H1 (cell line): ENCODE measurements at regions not wholly inside any gene's neighbourhood (a gene's known extent, or its start where the extent isn't known, plus 50 kb on each side); places are given as distances from the start of the nearest gene placed in this dataset.

Source experiments
- CTCF ChIA-PET: fragments of 300-600 bp; sonication (Branson Sonifier 250); formaldehyde crosslinking; loops from one replicate; lab custom pipeline; 2021; ENCODE audit not compliant: partially characterized antibody; lab: Charles Lee
- POLR2A ChIA-PET: fragments of 300-600 bp; sonication (Branson Sonifier 250); formaldehyde crosslinking; loops from one replicate; lab custom pipeline; 2021; ENCODE audit warnings: inconsistent platforms; ENCODE audit not compliant: partially characterized antibody; lab: Charles Lee
- DNase-seq, 2 experiments: peaks; one replicate each; pipeline versions ENCODE4 v3.0.0 to v3.0.0-alpha.2; 2010 to 2022; ENCODE audit warnings: low spot score in 2 of 2, low read depth in 1 of 2, mixed read lengths in 1 of 2
- FAIRE-seq: peaks from 2 replicates; lab custom pipeline; 2011; peaks lifted over from hg19 to GRCh38; lab: Jason Lieb, UNC
- H2AFZ ChIP-seq: 2 replicates; pipeline ENCODE4 v1.8.1; 2012; ENCODE audit warnings: low read length, inconsistent platforms
- H2AK5ac ChIP-seq: 2 replicates; pipeline ENCODE4 v1.6.1; 2013; ENCODE audit warnings: low read depth, low read length
- H2BK120ac ChIP-seq: replicated peaks from 2 replicates; pipeline ENCODE3; 2013; ENCODE audit warnings: low read depth, low read length, inconsistent platforms
- H2BK12ac ChIP-seq: 2 replicates; pipeline ENCODE4 v1.6.1; 2013; ENCODE audit warnings: low read depth, low read length
- H2BK15ac ChIP-seq: 2 replicates; pipeline ENCODE4 v1.6.1; 2013; ENCODE audit warnings: low read length
- H2BK20ac ChIP-seq: 2 replicates; pipeline ENCODE4 v1.6.1; 2013; ENCODE audit warnings: low read length
- H2BK5ac ChIP-seq: 2 replicates; pipeline ENCODE4 v1.6.1; 2013; ENCODE audit warnings: low read depth, low read length
- H3K14ac ChIP-seq: 2 replicates; pipeline ENCODE4 v1.6.1; 2013; ENCODE audit warnings: inconsistent platforms; ENCODE audit not compliant: insufficient read length
- H3K18ac ChIP-seq: 2 replicates; pipeline ENCODE4 v1.6.1; 2013; ENCODE audit warnings: low read length; ENCODE audit errors: extremely low read depth
- H3K23ac ChIP-seq: 2 replicates; pipeline ENCODE4 v1.6.1; 2013; ENCODE audit warnings: inconsistent platforms; ENCODE audit not compliant: insufficient read length
- H3K23me2 ChIP-seq: 2 replicates; pipeline ENCODE4 v1.6.1; 2013; ENCODE audit warnings: low read depth, low read length
- H3K27ac ChIP-seq: 2 replicates; pipeline ENCODE4 v1.6.1; 2011; ENCODE audit warnings: low read depth, low read length, inconsistent platforms
- H3K27me3 ChIP-seq, 4 experiments: replicated peaks in 1 of 4; 1 replicate in 1 of 4; 2 replicates in 3 of 4; pipeline versions ENCODE4 v1.6.1 to v1.8.1; 2011 to 2013; ENCODE audit warnings: low read length in 3 of 4, mild to moderate bottlenecking in 3 of 4, inconsistent platforms in 2 of 4, mixed read lengths in 2 of 4, moderate library complexity in 1 of 4; ENCODE audit not compliant: control insufficient read depth in 3 of 4, insufficient read depth in 3 of 4; ENCODE audit errors: extremely low read depth in 1 of 4
- H3K36me3 ChIP-seq, 4 experiments: 2 replicates each; pipeline versions ENCODE4 v1.6.1 to v1.8.1; 2011 to 2013; ENCODE audit warnings: mild to moderate bottlenecking in 4 of 4, low read length in 3 of 4, moderate library complexity in 2 of 4, control low read depth in 1 of 4, inconsistent platforms in 1 of 4; ENCODE audit not compliant: insufficient read depth in 4 of 4, control insufficient read depth in 2 of 4
- H3K4ac ChIP-seq: replicated peaks from 2 replicates; pipeline ENCODE3; 2013; ENCODE audit warnings: low read length, low read depth, mixed read lengths, inconsistent platforms; ENCODE audit not compliant: insufficient read length
- H3K4me1 ChIP-seq, 4 experiments: replicated peaks in 1 of 4; 1 replicate in 1 of 4; 2 replicates in 3 of 4; pipeline versions ENCODE4 v1.6.1 to v1.8.1; 2011 to 2013; ENCODE audit warnings: low read length in 3 of 4, inconsistent platforms in 2 of 4, mixed read lengths in 1 of 4; ENCODE audit not compliant: insufficient read depth in 4 of 4, control insufficient read depth in 3 of 4
- H3K4me2 ChIP-seq, 2 experiments: 2 replicates each; pipeline versions ENCODE4 v1.6.1 to v1.8.1; 2011 to 2013; ENCODE audit warnings: low read depth in 2 of 2, low read length in 2 of 2, control low read depth in 1 of 2, inconsistent platforms in 1 of 2, mild to moderate bottlenecking in 1 of 2; ENCODE audit not compliant: insufficient read depth in 1 of 2
- H3K4me3 ChIP-seq, 4 experiments: fragments of 200-600, 300-600 bp in 1 of 4; sonication (generic), shearing (Covaris generic), sonication (Bioruptor Twin) in 1 of 4; 2 replicates each; pipeline versions ENCODE4 v1.5.1 to v1.8.1; 2011 to 2016; ENCODE audit warnings: low read length in 4 of 4, low read depth in 3 of 4, control low read depth in 2 of 4, inconsistent platforms in 2 of 4, mild to moderate bottlenecking in 2 of 4, mixed read lengths in 1 of 4, moderate library complexity in 1 of 4; ENCODE audit not compliant: insufficient read depth in 2 of 4; ENCODE audit errors: extremely low read depth in 1 of 4
- H3K56ac ChIP-seq: replicated peaks from 2 replicates; pipeline ENCODE3; 2013; ENCODE audit warnings: low read depth, mild to moderate bottlenecking, mixed read lengths, low read length, inconsistent platforms; ENCODE audit not compliant: insufficient read length
- H3K79me1 ChIP-seq: 2 replicates; pipeline ENCODE4 v1.6.1; 2013; ENCODE audit warnings: low read depth, low read length, control low read depth
- H3K79me2 ChIP-seq, 2 experiments: 2 replicates each; pipeline versions ENCODE4 v1.6.1 to v1.8.1; 2012 to 2013; ENCODE audit warnings: low read length in 2 of 2, mild to moderate bottlenecking in 2 of 2, inconsistent platforms in 1 of 2; ENCODE audit not compliant: insufficient read depth in 2 of 2, control insufficient read depth in 1 of 2
- H3K9ac ChIP-seq, 4 experiments: replicated peaks in 1 of 4; 1 replicate in 1 of 4; 2 replicates in 3 of 4; pipeline versions ENCODE4 v1.6.1 to v1.8.1; 2011 to 2013; ENCODE audit warnings: low read depth in 3 of 4, low read length in 3 of 4, control low read depth in 2 of 4, mild to moderate bottlenecking in 2 of 4, moderate library complexity in 2 of 4, inconsistent platforms in 1 of 4; ENCODE audit errors: extremely low read depth in 1 of 4
- H3K9me3 ChIP-seq, 2 experiments: 2 replicates each; pipeline versions ENCODE4 v1.6.1 to v1.8.1; 2012 to 2013; ENCODE audit warnings: mild to moderate bottlenecking in 2 of 2, moderate library complexity in 2 of 2, control low read depth in 1 of 2, inconsistent platforms in 1 of 2, low read depth in 1 of 2, low read length in 1 of 2, mixed read lengths in 1 of 2; ENCODE audit not compliant: insufficient read depth in 2 of 2
- H4K20me1 ChIP-seq, 2 experiments: replicated peaks in 1 of 2; 2 replicates each; pipeline versions ENCODE3 to v1.8.1; 2011 to 2013; ENCODE audit warnings: inconsistent platforms in 2 of 2, low read length in 2 of 2, mild to moderate bottlenecking in 1 of 2; ENCODE audit not compliant: insufficient read depth in 2 of 2, control insufficient read depth in 1 of 2
- H4K5ac ChIP-seq: 2 replicates; pipeline ENCODE4 v1.6.1; 2013; ENCODE audit warnings: low read length, low read depth, mixed read lengths, inconsistent platforms; ENCODE audit not compliant: insufficient read length
- H4K8ac ChIP-seq: 2 replicates; pipeline ENCODE4 v1.8.0; 2013; ENCODE audit warnings: mild to moderate bottlenecking, moderate library complexity, low read length, inconsistent platforms; ENCODE audit not compliant: insufficient read depth; ENCODE audit errors: extremely low read depth
- H4K91ac ChIP-seq: replicated peaks from 2 replicates; pipeline ENCODE3; 2013; ENCODE audit warnings: low read length, mixed read lengths, inconsistent platforms; ENCODE audit not compliant: insufficient read length
- CTCF ChIP-seq, 3 experiments: IDR thresholded peaks; 1 replicate in 2 of 3; 2 replicates in 1 of 3; pipeline versions ENCODE4 v1.5.1 to v1.6.1; 2011; ENCODE audit warnings: low read length in 3 of 3, mild to moderate bottlenecking in 3 of 3, inconsistent platforms in 2 of 3, low read depth in 1 of 3, moderate library complexity in 1 of 3; ENCODE audit not compliant: insufficient read depth in 1 of 3; ENCODE audit errors: control extremely low read depth in 1 of 3
- PHF8 ChIP-seq: fragments of 200-600 bp; sonication (generic); conservative IDR thresholded peaks from 2 replicates; pipeline ENCODE4 v1.7.1; 2012; ENCODE audit warnings: low read depth, mild to moderate bottlenecking, inconsistent platforms, low read length, moderate library complexity
- POLR2A ChIP-seq, 2 experiments: IDR thresholded peaks; 1 replicate in 1 of 2; 2 replicates in 1 of 2; pipeline ENCODE4 v1.6.1; 2011; ENCODE audit warnings: low read depth in 2 of 2, low read length in 2 of 2, mild to moderate bottlenecking in 2 of 2; ENCODE audit errors: control extremely low read depth in 1 of 2
- SIN3A ChIP-seq, 2 experiments: IDR thresholded peaks in 1 of 2; conservative IDR thresholded peaks in 1 of 2; 2 replicates each; pipeline ENCODE4 v1.6.1; 2011 to 2012; ENCODE audit warnings: low read length in 2 of 2, improper control_type of control experiment in 1 of 2, low read depth in 1 of 2, mild to moderate bottlenecking in 1 of 2
- YY1 ChIP-seq: IDR thresholded peaks from 2 replicates; pipeline ENCODE4 v1.6.1; 2011; ENCODE audit warnings: low read depth, mild to moderate bottlenecking, low read length
- WGBS, 2 experiments: shearing (Covaris generic) in 1 of 2; methylation state at CpG; one replicate each; pipeline versions ENCODE4 v1.1.6 to v1.1.7; 2013 to 2015; ENCODE audit warnings: low lambda C conversion rate in 2 of 2, mixed read lengths in 2 of 2, inconsistent platforms in 1 of 2, low coverage in 1 of 2, missing lambda C conversion rate in 1 of 2; ENCODE audit not compliant: insufficient replicate concordance in 2 of 2, insufficient coverage in 1 of 2, insufficient read length in 1 of 2; ENCODE audit errors: extremely low coverage in 1 of 2, missing lambda C conversion rate in 1 of 2; 5-methylcytosine and 5-hydroxymethylcytosine counted together
- TF ChIP-seq, protein P1 (sequence below): IDR thresholded peaks from 2 replicates; pipeline ENCODE4 v1.6.1; 2012; ENCODE audit warnings: inconsistent platforms

- H4K8ac ChIP-seq: no peak overlapping the region
- no peak overlapping the region for H4K91ac ChIP-seq
- no peak overlapping the region for H3K14ac ChIP-seq
- H2AK5ac ChIP-seq: no peak overlapping the region
- H3K23me2 ChIP-seq: no peaks in the 10 kb centered on the region
- H3K79me1 ChIP-seq: no peaks in the 10 kb centered on the region
- no peaks in the 10 kb centered on the region for H3K79me2 ChIP-seq
- H3K56ac ChIP-seq: no peak overlapping the region
- CTCF ChIA-PET: interaction anchor here (0.6 to 2.6 kb wide), 5 partner anchors 9 to 332 kb away, joined by 3 to 10 read pairs (median 3); no protein-coding TSS in a partner anchor
- no peak for FAIRE-seq
- no peak overlapping the region for H2BK120ac ChIP-seq
- H3K27ac ChIP-seq: no peak overlapping the region
- TF ChIP-seq, protein P1, sequence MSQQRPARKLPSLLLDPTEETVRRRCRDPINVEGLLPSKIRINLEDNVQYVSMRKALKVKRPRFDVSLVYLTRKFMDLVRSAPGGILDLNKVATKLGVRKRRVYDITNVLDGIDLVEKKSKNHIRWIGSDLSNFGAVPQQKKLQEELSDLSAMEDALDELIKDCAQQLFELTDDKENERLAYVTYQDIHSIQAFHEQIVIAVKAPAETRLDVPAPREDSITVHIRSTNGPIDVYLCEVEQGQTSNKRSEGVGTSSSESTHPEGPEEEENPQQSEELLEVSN: no peak
- no peak for TF ChIP-seq PHF8
- no peak for TF ChIP-seq SIN3A (conservative IDR thresholded peaks at IDR 0.05 in 1 of 2, IDR thresholded peaks at IDR 0.05 in 1 of 2; ENCODE audit: low read depth in 1 of 2, low read length in 2 of 2)
- no peak for TF ChIP-seq CTCF (IDR thresholded peaks at IDR 0.05; ENCODE audit: control extremely low read depth in 1 of 3, insufficient read depth in 1 of 3, low read depth in 1 of 3, low read length in 3 of 3)
- no peak for TF ChIP-seq POLR2A (IDR thresholded peaks at IDR 0.05; ENCODE audit: control extremely low read depth in 1 of 2, low read depth in 2 of 2, low read length in 2 of 2)
- TF ChIP-seq YY1: no peak
- no peak overlapping the region for H2AFZ ChIP-seq
- no peak overlapping the region for H3K18ac ChIP-seq
- 88% methylated on average over 1 of the region's 1 CpG; no CpG with 5 or more reads in 1 of the 2 experiments for WGBS, 2 experiments
- no peaks in the 10 kb centered on the region for H3K36me3 ChIP-seq
- H3K23ac ChIP-seq: no peak overlapping the region
- no peak overlapping the region for H3K4me2 ChIP-seq
- H3K9me3 ChIP-seq: no peaks in the 10 kb centered on the region
- DNase-seq: no peak
- H3K4ac ChIP-seq: no peak overlapping the region
- peaks cover 3 to 19% (median 10%) of the 10 kb centered on the region in 4 experiments; a peak in 6 of 7 replicates for H3K4me1 ChIP-seq
- H2BK15ac ChIP-seq: no peak overlapping the region
- no peak overlapping the region for H3K4me3 ChIP-seq
- no peak overlapping the region for H2BK20ac ChIP-seq
- no peak overlapping the region for H2BK12ac ChIP-seq
- H4K5ac ChIP-seq: no peak overlapping the region
- no peaks in the 10 kb centered on the region; a peak in 1 of 7 replicates for H3K27me3 ChIP-seq
- no peak overlapping the region for H3K9ac ChIP-seq
- POLR2A ChIA-PET: interaction anchor here (1.2 to 1.5 kb wide), 2 partner anchors 23 to 34 kb away, joined by 3 to 4 read pairs; no protein-coding TSS in a partner anchor
- H2BK5ac ChIP-seq: no peak overlapping the region
- H4K20me1 ChIP-seq: no peaks in the 10 kb centered on the region
Measured at GRCh38 chr13:59414006-59414405, 749.7 kb downstream of the DIAPH3 start.
